ENCODE measurements at regions not wholly inside any gene's neighbourhood (a gene's known extent, or its start where the extent isn't known, plus 50 kb on each side); places are given as distances from the start of the nearest gene placed in this dataset.

DNA sequence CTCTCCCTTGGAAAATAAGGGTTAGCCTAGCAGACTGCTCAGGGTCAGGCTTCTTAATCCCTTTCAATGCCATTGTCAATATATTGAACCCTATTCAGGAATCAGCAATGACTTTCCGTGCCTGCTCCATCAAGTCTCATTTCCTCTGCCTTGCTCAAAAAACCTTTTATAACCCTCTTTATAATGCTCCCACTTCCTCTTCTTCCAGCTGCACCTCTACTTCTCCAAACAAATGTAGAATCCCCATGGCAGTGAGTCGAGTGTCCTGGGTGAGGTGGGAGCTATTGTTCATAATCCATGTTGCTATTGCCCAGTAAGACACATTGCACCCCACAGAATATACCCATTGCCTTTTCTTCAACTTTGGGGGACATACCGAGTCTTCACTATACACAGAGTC lies 58.6 kb downstream of the OLIG1 start:
- TF ChIP-seq CTCF (IDR thresholded peaks at IDR 0.05) = no peak
- no peak for TF ChIP-seq POLR2A (IDR thresholded peaks at IDR 0.05)
- TF ChIP-seq EP300 (IDR thresholded peaks at IDR 0.05; ENCODE audit: low read depth) = no peak
- TF ChIP-seq POLR2AphosphoS5 (IDR thresholded peaks at IDR 0.05) = no peak
- peaks cover 0 to 5% (median 2%) of the 10 kb centered on the region in 4 donors for H3K4me1 ChIP-seq
- DNase-seq = no peak
- intact Hi-C loops (cut with DNase I; ENCODE audit: low total_unique reads) (no loop called here), in situ Hi-C loops (cut with MboI; ENCODE audit: low pct_ligation_motif_present in 1 of 4, low pct_unique_long_range_greater_than_20kb in 1 of 4, low sequenced_read_pairs in 3 of 4) (no loop called here)
- no peaks in the 10 kb centered on the region for H3K9me3 ChIP-seq
- 31 to 37% methylated on average over 3 of the region's 3 CpGs for WGBS, 2 donors (ENCODE audit: low coverage in 1 of 2)
- H3K27me3 ChIP-seq = peaks cover 66% of the 10 kb centered on the region
- H3K27ac ChIP-seq = no peak overlapping the region
- H3K36me3 ChIP-seq = no peaks in the 10 kb centered on the region
- no peak overlapping the region for H3K4me3 ChIP-seq

DNA sequence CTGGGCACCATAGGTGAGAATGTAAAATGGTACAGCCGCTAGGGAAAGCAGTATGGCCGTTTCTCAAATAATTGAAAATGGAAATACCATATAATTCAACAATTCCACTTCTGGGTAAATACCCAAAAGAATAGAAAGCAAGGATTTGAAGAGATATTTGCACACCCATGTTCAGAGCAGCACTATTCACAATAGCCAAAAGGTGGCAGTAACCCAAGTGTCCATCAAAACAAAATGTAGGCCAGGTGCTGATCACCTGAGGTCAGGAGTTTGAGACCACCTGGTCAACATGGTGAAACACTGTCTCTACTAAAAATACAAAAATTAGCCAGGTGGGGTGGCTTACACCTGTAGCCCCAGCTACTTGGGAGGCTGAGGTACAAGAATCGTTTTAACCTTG lies 62.1 kb downstream of the OLIG1 start:
- in situ Hi-C loops (cut with MboI; ENCODE audit: low pct_ligation_motif_present in 1 of 4, low pct_unique_long_range_greater_than_20kb in 1 of 4, low sequenced_read_pairs in 3 of 4) = no loop called here
- intact Hi-C loops (cut with DNase I; ENCODE audit: low total_unique reads) = no loop called here
- 76 to 88% methylated on average over 2 to 3 of the region's 3 CpGs for WGBS, 2 donors (ENCODE audit: low coverage in 1 of 2)
- TF ChIP-seq EP300 (IDR thresholded peaks at IDR 0.05; ENCODE audit: low read depth) (no peak), CTCF (IDR thresholded peaks at IDR 0.05) (peak in 1 of 5 experiments; percentile 10)
- Histone ChIP-seq H3K9me3 (no peaks in the 10 kb centered on the region), H3K36me3 (no peaks in the 10 kb centered on the region), H3K27me3 (peaks cover 35% of the 10 kb centered on the region), H3K27ac (no peak overlapping the region), H3K4me1 (peaks cover 0 to 3% (median under 1%) of the 10 kb centered on the region in 4 donors), H3K4me3 (no peak overlapping the region)
- DNase-seq = no peak

DNA sequence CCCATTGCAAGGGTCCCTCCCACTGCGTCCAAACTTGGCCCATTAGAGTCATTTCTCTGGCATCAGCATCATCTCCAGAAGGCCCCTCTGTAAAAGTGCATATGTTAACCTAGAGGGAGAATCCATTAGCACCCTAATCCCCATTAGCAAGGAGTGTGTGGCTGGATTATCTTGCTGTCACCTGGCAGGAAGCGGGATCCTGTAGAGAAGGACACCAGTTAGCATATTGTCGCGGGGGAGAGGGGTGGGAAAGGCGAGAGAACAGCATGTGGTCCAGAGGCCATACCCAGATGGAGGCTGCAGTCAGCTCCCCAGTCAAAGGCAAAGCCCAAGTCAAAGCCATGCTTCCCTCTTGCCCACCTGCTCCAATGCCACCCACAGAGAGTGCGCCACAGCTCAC lies 64.0 kb downstream of the OLIG1 start:
- no peaks in the 10 kb centered on the region for H3K4me1 ChIP-seq
- no peaks in the 10 kb centered on the region for H3K36me3 ChIP-seq
- in situ Hi-C loops (cut with MboI; ENCODE audit: low pct_ligation_motif_present in 1 of 4, low pct_unique_long_range_greater_than_20kb in 1 of 4, low sequenced_read_pairs in 3 of 4) (no loop called here), intact Hi-C loops (cut with DNase I; ENCODE audit: low total_unique reads) (no loop called here)
- DNase-seq = no peak
- H3K27me3 ChIP-seq = peaks cover 22% of the 10 kb centered on the region
- TF ChIP-seq POLR2AphosphoS5 (IDR thresholded peaks at IDR 0.05) = no peak
- TF ChIP-seq POLR2A (IDR thresholded peaks at IDR 0.05) = no peak
- no peak for TF ChIP-seq CTCF (IDR thresholded peaks at IDR 0.05)
- TF ChIP-seq EP300 (IDR thresholded peaks at IDR 0.05; ENCODE audit: low read depth) = no peak
- H3K9me3 ChIP-seq = no peaks in the 10 kb centered on the region
- WGBS, 2 donors (ENCODE audit: low coverage in 1 of 2) = 67% methylated on average over 6 of the region's 6 CpGs; no CpG with 5 or more reads in 1 of the 2 donors
- no peak overlapping the region for H3K4me3 ChIP-seq
- no peak overlapping the region for H3K27ac ChIP-seq

DNA sequence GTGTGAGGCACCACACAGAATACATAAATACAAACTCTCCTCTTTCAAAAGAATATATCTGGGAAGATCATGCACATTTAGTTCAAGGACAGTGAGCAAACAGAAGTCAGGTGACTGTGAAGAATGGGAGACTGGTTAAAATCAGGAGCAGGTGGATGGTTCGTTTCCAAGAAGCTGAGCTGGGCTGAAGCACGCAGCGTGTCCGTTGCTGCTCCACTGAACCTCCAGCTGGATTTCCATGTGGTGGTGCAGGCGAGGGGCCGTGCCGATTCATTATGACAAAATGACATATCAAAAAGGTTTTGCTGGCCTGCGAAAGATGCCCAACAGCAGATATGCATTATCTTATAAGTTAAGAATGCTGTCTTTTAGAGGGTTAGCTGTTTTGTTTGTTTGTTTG lies 66.0 kb downstream of the OLIG1 start:
- H3K36me3 ChIP-seq = no peaks in the 10 kb centered on the region
- H3K27ac ChIP-seq = no peak overlapping the region
- H3K4me3 ChIP-seq = no peak overlapping the region
- TF ChIP-seq EP300 (IDR thresholded peaks at IDR 0.05; ENCODE audit: low read depth) (no peak), POLR2A (IDR thresholded peaks at IDR 0.05) (no peak), POLR2AphosphoS5 (IDR thresholded peaks at IDR 0.05) (no peak), CTCF (IDR thresholded peaks at IDR 0.05) (no peak)
- H3K4me1 ChIP-seq = no peaks in the 10 kb centered on the region
- peaks cover 24% of the 10 kb centered on the region for H3K27me3 ChIP-seq
- 73 to 100% methylated on average over 1 to 8 of the region's 8 CpGs for WGBS, 2 donors (ENCODE audit: low coverage in 1 of 2)
- no peak for DNase-seq
- no peaks in the 10 kb centered on the region for H3K9me3 ChIP-seq
- intact Hi-C loops (cut with DNase I; ENCODE audit: low total_unique reads) (no loop called here), in situ Hi-C loops (cut with MboI; ENCODE audit: low pct_ligation_motif_present in 1 of 4, low pct_unique_long_range_greater_than_20kb in 1 of 4, low sequenced_read_pairs in 3 of 4) (no loop called here)
